ENCODE measurements at regions not wholly inside any gene's neighbourhood (a gene's known extent, or its start where the extent isn't known, plus 50 kb on each side); places are given as distances from the start of the nearest gene placed in this dataset.

GRCh38 chr5:166027582-166027981 is 2263.9 kb upstream of the WWC1 start:
- H3K9ac ChIP-seq (ENCODE audit: low read length), result no peak overlapping the region
- H4K20me1 ChIP-seq (ENCODE audit: insufficient read depth), result no peaks in the 10 kb centered on the region
- peak; percentile 58 for TF ChIP-seq POLR2AphosphoS5 (IDR thresholded peaks at IDR 0.05)
- no peak for TF ChIP-seq EZH2 (IDR thresholded peaks at IDR 0.05; ENCODE audit: borderline replicate concordance, insufficient read depth, low read length, poor library complexity, severe bottlenecking)
- no peak for TF ChIP-seq RAD21 (conservative IDR thresholded peaks at IDR 0.05)
- TF ChIP-seq EP300 (conservative IDR thresholded peaks at IDR 0.05; ENCODE audit: poor library complexity, severe bottlenecking), result peak; percentile 61
- no peak for TF ChIP-seq SMC3 (conservative IDR thresholded peaks at IDR 0.05; ENCODE audit: poor library complexity)
- TF ChIP-seq TAF1 (IDR thresholded peaks at IDR 0.05; ENCODE audit: low read depth), result no peak
- H3K79me2 ChIP-seq (replicated peaks; ENCODE audit: insufficient read depth, low read length), result no peaks in the 10 kb centered on the region
- no peak overlapping the region for H3K27ac ChIP-seq (ENCODE audit: low read length)
- no peak overlapping the region for H3K4me2 ChIP-seq (ENCODE audit: low read length)
- H3K4me3 ChIP-seq (ENCODE audit: low read length), result no peak overlapping the region
- no peaks in the 10 kb centered on the region for H3K9me3 ChIP-seq (ENCODE audit: low read length)
- no peaks in the 10 kb centered on the region for H3F3A ChIP-seq (ENCODE audit: insufficient read depth, low read length, poor library complexity, severe bottlenecking)
- H2AFZ ChIP-seq (ENCODE audit: low read depth, low read length), result no peak overlapping the region
- no peaks in the 10 kb centered on the region for H3K9me2 ChIP-seq (ENCODE audit: insufficient read depth, low read length)
- no peaks in the 10 kb centered on the region for H3K27me3 ChIP-seq (ENCODE audit: insufficient read depth, low read depth, low read length)
- no peaks in the 10 kb centered on the region for H3K36me3 ChIP-seq (ENCODE audit: insufficient read depth, low read length)

GRCh38 chr5:166031926-166032325 is 2259.5 kb upstream of the WWC1 start:
- no peak overlapping the region for H3K9ac ChIP-seq (ENCODE audit: low read length)
- no peak overlapping the region for H2AFZ ChIP-seq (ENCODE audit: low read depth, low read length)
- no peaks in the 10 kb centered on the region for H3F3A ChIP-seq (ENCODE audit: insufficient read depth, low read length, poor library complexity, severe bottlenecking)
- H3K36me3 ChIP-seq (ENCODE audit: insufficient read depth, low read length), result no peaks in the 10 kb centered on the region
- no peaks in the 10 kb centered on the region for H3K79me2 ChIP-seq (replicated peaks; ENCODE audit: insufficient read depth, low read length)
- H4K20me1 ChIP-seq (ENCODE audit: insufficient read depth), result no peaks in the 10 kb centered on the region
- TF ChIP-seq CTCF (IDR thresholded peaks at IDR 0.05; ENCODE audit: poor library complexity, severe bottlenecking), result no peak
- TF ChIP-seq RAD21 (conservative IDR thresholded peaks at IDR 0.05), result no peak
- no peak for TF ChIP-seq EZH2 (IDR thresholded peaks at IDR 0.05; ENCODE audit: borderline replicate concordance, insufficient read depth, low read length, poor library complexity, severe bottlenecking)
- no peak for TF ChIP-seq MXI1 (conservative IDR thresholded peaks at IDR 0.05; ENCODE audit: poor library complexity, severe bottlenecking)
- TF ChIP-seq SMC3 (conservative IDR thresholded peaks at IDR 0.05; ENCODE audit: poor library complexity), result no peak
- H3K9me3 ChIP-seq (ENCODE audit: low read length), result no peaks in the 10 kb centered on the region
- H3K27me3 ChIP-seq (ENCODE audit: insufficient read depth, low read depth, low read length), result no peaks in the 10 kb centered on the region
- no peak overlapping the region for H3K4me3 ChIP-seq (ENCODE audit: low read length)
- no peaks in the 10 kb centered on the region for H3K9me2 ChIP-seq (ENCODE audit: insufficient read depth, low read length)
- no peak overlapping the region for H3K4me2 ChIP-seq (ENCODE audit: low read length)
- no peak overlapping the region for H3K27ac ChIP-seq (ENCODE audit: low read length)

GRCh38 chr5:166032601-166033000 is 2258.8 kb upstream of the WWC1 start:
- Histone ChIP-seq H3K36me3 (ENCODE audit: insufficient read depth, low read length) (no peaks in the 10 kb centered on the region), H3K27me3 (ENCODE audit: insufficient read depth, low read depth, low read length) (no peaks in the 10 kb centered on the region), H4K20me1 (ENCODE audit: insufficient read depth) (no peaks in the 10 kb centered on the region), H3K9me2 (ENCODE audit: insufficient read depth, low read length) (no peaks in the 10 kb centered on the region), H3K9ac (ENCODE audit: low read length) (no peak overlapping the region), H3K4me3 (ENCODE audit: low read length) (no peak overlapping the region), H3K27ac (ENCODE audit: low read length) (no peak overlapping the region), H3F3A (ENCODE audit: insufficient read depth, low read length, poor library complexity, severe bottlenecking) (no peaks in the 10 kb centered on the region), H3K9me3 (ENCODE audit: low read length) (no peaks in the 10 kb centered on the region), H2AFZ (ENCODE audit: low read depth, low read length) (no peak overlapping the region), H3K4me2 (ENCODE audit: low read length) (no peak overlapping the region), H3K79me2 (replicated peaks; ENCODE audit: insufficient read depth, low read length) (no peaks in the 10 kb centered on the region)
- TF ChIP-seq POLR2AphosphoS5 (IDR thresholded peaks at IDR 0.05) (no peak), EP300 (conservative IDR thresholded peaks at IDR 0.05; ENCODE audit: poor library complexity, severe bottlenecking) (no peak), MXI1 (conservative IDR thresholded peaks at IDR 0.05; ENCODE audit: poor library complexity, severe bottlenecking) (no peak), SMC3 (conservative IDR thresholded peaks at IDR 0.05; ENCODE audit: poor library complexity) (no peak), RAD21 (conservative IDR thresholded peaks at IDR 0.05) (no peak), EZH2 (IDR thresholded peaks at IDR 0.05; ENCODE audit: borderline replicate concordance, insufficient read depth, low read length, poor library complexity, severe bottlenecking) (no peak), REST (IDR thresholded peaks at IDR 0.05; ENCODE audit: borderline replicate concordance) (no peak), TAF1 (IDR thresholded peaks at IDR 0.05; ENCODE audit: low read depth) (no peak), CTCF (IDR thresholded peaks at IDR 0.05; ENCODE audit: poor library complexity, severe bottlenecking) (no peak)
